Natural killer cell treated with Interleukin-12 subunit alpha and Interleukin-12 subunit beta and Interleukin-15 and Interleukin-18, amount 100 ng/mL, for 72 hours (primary cell): ENCODE measurements at regions not wholly inside any gene's neighbourhood (a gene's known extent, or its start where the extent isn't known, plus 50 kb on each side); places are given as distances from the start of the nearest gene placed in this dataset.
"Not testable (repeated sequence)": the region's sequence is repeated elsewhere in the genome, so short reads cannot be mapped to it uniquely, and the experiment has no call there.

Source experiments
- ATAC-seq, 2 donors: fragments of 150-1000 bp; cut with Tn5 transposase in 1 of 2; sonication (Bioruptor Pico), chemical (Tn5 transposase) in 1 of 2; 2 replicates each; pipeline ENCODE4 v1.10.0; 2021
- DNase-seq: peaks from one replicate; pipeline ENCODE4 v3.0.0; 2022; ENCODE audit warnings: low spot score
- H3K27ac Mint-ChIP-seq, 2 donors: 1 replicate in 1 of 2; 2 replicates in 1 of 2; pipeline ENCODE4 v1.8.0; 2022; ENCODE audit warnings: mixed read lengths in 2 of 2, mild to moderate bottlenecking in 1 of 2, moderate library complexity in 1 of 2
- H3K27me3 Mint-ChIP-seq, 2 donors: 1 replicate in 1 of 2; 2 replicates in 1 of 2; pipeline ENCODE4 v1.8.0; 2022; ENCODE audit warnings: mixed read lengths in 2 of 2
- H3K36me3 Mint-ChIP-seq: one replicate; pipeline ENCODE4 v1.8.0; 2022; ENCODE audit warnings: mixed read lengths
- H3K4me1 Mint-ChIP-seq, 2 donors: 1 replicate in 1 of 2; 2 replicates in 1 of 2; pipeline ENCODE4 v1.8.0; 2022; ENCODE audit warnings: low read depth in 2 of 2, mixed read lengths in 2 of 2, mild to moderate bottlenecking in 1 of 2
- H3K4me3 Mint-ChIP-seq: one replicate; pipeline ENCODE4 v1.8.0; 2022; ENCODE audit warnings: mixed read lengths
- H3K9me3 Mint-ChIP-seq: 2 replicates; pipeline ENCODE4 v1.8.0; 2022; ENCODE audit warnings: mixed read lengths

GRCh38 chr3:64445944-64446300 is 220.7 kb upstream of the PRICKLE2 start:
- no peaks in the 10 kb centered on the region for H3K9me3 Mint-ChIP-seq
- no peaks in the 10 kb centered on the region for H3K36me3 Mint-ChIP-seq
- ATAC-seq (no peak), DNase-seq (no peak)
- H3K27ac Mint-ChIP-seq, result no peak overlapping the region
- H3K4me1 Mint-ChIP-seq, result no peaks in the 10 kb centered on the region
- H3K27me3 Mint-ChIP-seq, result peaks cover 31 to 34% of the 10 kb centered on the region in 2 donors
- H3K4me3 Mint-ChIP-seq, result no peak overlapping the region

- ATAC-seq (no peak), DNase-seq (no peak)
- no peak overlapping the region for H3K4me3 Mint-ChIP-seq
- no peaks in the 10 kb centered on the region for H3K9me3 Mint-ChIP-seq
- no peaks in the 10 kb centered on the region for H3K4me1 Mint-ChIP-seq
- no peak overlapping the region for H3K27ac Mint-ChIP-seq
- no peaks in the 10 kb centered on the region for H3K36me3 Mint-ChIP-seq
- H3K27me3 Mint-ChIP-seq, result peaks cover 27 to 34% of the 10 kb centered on the region in 2 donors
Observed at GRCh38 chr3:64445109-64445943, 220.1 kb upstream of the PRICKLE2 start.

GRCh38 chr3:64444490-64445108 is 219.3 kb upstream of the PRICKLE2 start:
- H3K36me3 Mint-ChIP-seq, result no peaks in the 10 kb centered on the region
- H3K4me3 Mint-ChIP-seq, result no peak overlapping the region
- DNase-seq, result no peak
- peaks cover 26 to 34% of the 10 kb centered on the region in 2 donors for H3K27me3 Mint-ChIP-seq
- H3K27ac Mint-ChIP-seq, result no peak overlapping the region
- no peaks in the 10 kb centered on the region for H3K9me3 Mint-ChIP-seq
- ATAC-seq, result no peak
- no peaks in the 10 kb centered on the region for H3K4me1 Mint-ChIP-seq

GRCh38 chr3:64443546-64444381 is 218.5 kb upstream of the PRICKLE2 start:
- Mint-ChIP-seq H3K4me3 (no peak overlapping the region), H3K27ac (no peak overlapping the region), H3K27me3 (peaks cover 26 to 34% of the 10 kb centered on the region in 2 donors), H3K36me3 (no peaks in the 10 kb centered on the region), H3K9me3 (no peaks in the 10 kb centered on the region), H3K4me1 (no peaks in the 10 kb centered on the region)
- ATAC-seq, result no peak
- DNase-seq, result no peak

- H3K36me3 Mint-ChIP-seq, result no peaks in the 10 kb centered on the region
- DNase-seq (no peak), ATAC-seq (no peak)
- no peak overlapping the region for H3K27ac Mint-ChIP-seq
- peaks cover 26 to 30% of the 10 kb centered on the region in 2 donors for H3K27me3 Mint-ChIP-seq
- no peaks in the 10 kb centered on the region for H3K4me1 Mint-ChIP-seq
- no peak overlapping the region for H3K4me3 Mint-ChIP-seq
- peaks cover 3% of the 10 kb centered on the region for H3K9me3 Mint-ChIP-seq
Observed at GRCh38 chr3:64441861-64442260, 216.6 kb upstream of the PRICKLE2 start.

GRCh38 chr3:64440498-64440897 is 215.2 kb upstream of the PRICKLE2 start:
- no peaks in the 10 kb centered on the region for H3K36me3 Mint-ChIP-seq
- no peak for DNase-seq

GRCh38 chr3:64438812-64439211 is 213.5 kb upstream of the PRICKLE2 start:
- no peak for ATAC-seq
- H3K27ac Mint-ChIP-seq, result no peak overlapping the region
- H3K4me3 Mint-ChIP-seq, result no peak overlapping the region
- H3K27me3 Mint-ChIP-seq, result peaks cover 11 to 23% of the 10 kb centered on the region in 2 donors
- H3K36me3 Mint-ChIP-seq, result no peaks in the 10 kb centered on the region
- H3K9me3 Mint-ChIP-seq, result peaks cover 7% of the 10 kb centered on the region
- no peak for DNase-seq
- no peaks in the 10 kb centered on the region for H3K4me1 Mint-ChIP-seq

More at GRCh38 chr3:64440498-64440897, 215.2 kb upstream of the PRICKLE2 start:
- Mint-ChIP-seq H3K4me3 (no peak overlapping the region), H3K27me3 (peaks cover 16 to 18% of the 10 kb centered on the region in 2 donors), H3K4me1 (no peaks in the 10 kb centered on the region), H3K27ac (no peak overlapping the region), H3K9me3 (peaks cover 4% of the 10 kb centered on the region)
- no peak for ATAC-seq

- no peak overlapping the region for H3K4me3 Mint-ChIP-seq
- H3K36me3 Mint-ChIP-seq, result no peaks in the 10 kb centered on the region
- DNase-seq (no peak), ATAC-seq (no peak)
- H3K4me1 Mint-ChIP-seq, result no peaks in the 10 kb centered on the region
- peaks cover 8 to 17% of the 10 kb centered on the region in 2 donors for H3K27me3 Mint-ChIP-seq
- H3K9me3 Mint-ChIP-seq, result peaks cover 7% of the 10 kb centered on the region
- no peak overlapping the region for H3K27ac Mint-ChIP-seq
Observed at GRCh38 chr3:64438066-64438465, 212.8 kb upstream of the PRICKLE2 start.

- ATAC-seq, result no peak
- Mint-ChIP-seq H3K27me3 (peaks cover 3 to 13% of the 10 kb centered on the region in 2 donors), H3K4me1 (no peaks in the 10 kb centered on the region), H3K36me3 (no peaks in the 10 kb centered on the region), H3K4me3 (no peak overlapping the region), H3K27ac (no peak overlapping the region), H3K9me3 (peaks cover 9% of the 10 kb centered on the region)
- no peak for DNase-seq
Observed at GRCh38 chr3:64437131-64437530, 211.9 kb upstream of the PRICKLE2 start.

- Mint-ChIP-seq H3K27me3 (peaks cover 0 to 13% of the 10 kb centered on the region in 2 donors), H3K9me3 (peaks cover 11% of the 10 kb centered on the region)
- not testable (repeated sequence) for ATAC-seq
Observed at GRCh38 chr3:64435023-64435422, 209.8 kb upstream of the PRICKLE2 start.

GRCh38 chr3:64432870-64433269 is 207.6 kb upstream of the PRICKLE2 start:
- Mint-ChIP-seq H3K4me1 (no peaks in the 10 kb centered on the region), H3K27me3 (peaks cover 0 to 13% of the 10 kb centered on the region in 2 donors), H3K36me3 (no peaks in the 10 kb centered on the region), H3K27ac (no peak overlapping the region), H3K9me3 (peaks cover 15% of the 10 kb centered on the region), H3K4me3 (no peak overlapping the region)
- ATAC-seq (no peak), DNase-seq (no peak)

More at GRCh38 chr3:64435023-64435422, 209.8 kb upstream of the PRICKLE2 start:
- H3K36me3 Mint-ChIP-seq, H3K4me1 Mint-ChIP-seq, DNase-seq, H3K27ac Mint-ChIP-seq, H3K4me3 Mint-ChIP-seq: not testable (repeated sequence)

- no peaks in the 10 kb centered on the region for H3K36me3 Mint-ChIP-seq
- ATAC-seq, result no peak
Observed at GRCh38 chr3:64431526-64432091, 206.3 kb upstream of the PRICKLE2 start.

GRCh38 chr3:64427671-64428070 is 202.4 kb upstream of the PRICKLE2 start:
- Mint-ChIP-seq H3K4me3 (no peak overlapping the region), H3K4me1 (no peaks in the 10 kb centered on the region), H3K27me3 (peaks cover 0 to 5% of the 10 kb centered on the region in 2 donors), H3K9me3 (peaks cover 8% of the 10 kb centered on the region), H3K36me3 (no peaks in the 10 kb centered on the region), H3K27ac (no peak overlapping the region)
- DNase-seq (no peak), ATAC-seq (no peak)

More at GRCh38 chr3:64431526-64432091, 206.3 kb upstream of the PRICKLE2 start:
- H3K4me1 Mint-ChIP-seq, result no peaks in the 10 kb centered on the region
- H3K27me3 Mint-ChIP-seq, result peaks cover 0 to 5% of the 10 kb centered on the region in 2 donors
- peaks cover 12% of the 10 kb centered on the region for H3K9me3 Mint-ChIP-seq
- DNase-seq, result no peak
- no peak overlapping the region for H3K4me3 Mint-ChIP-seq
- no peak overlapping the region for H3K27ac Mint-ChIP-seq
